Panc1 (cell line): ENCODE measurements at regions not wholly inside any gene's neighbourhood (a gene's known extent, or its start where the extent isn't known, plus 50 kb on each side); places are given as distances from the start of the nearest gene placed in this dataset.

Experiments
- ATAC-seq: fragments of 200-7000 bp; cut with Tn5 transposase; 2 replicates; pipeline ENCODE4 v1.9.1; 2020; ENCODE audit warnings: mild to moderate bottlenecking, moderate library complexity
- BruUV-seq: library from RNA; stranded (reverse); fragments of 400-500 nt; replicated peaks from 2 replicates; lab custom pipeline; 2021; lab: Mats Ljungman, UMichigan
- CTCF ChIA-PET: fragments of 300-600 bp; sonication (Branson Sonifier 250); formaldehyde crosslinking; loops from one replicate; lab custom pipeline; 2022; ENCODE audit warnings: antibody characterized with exemption; lab: Charles Lee
- POLR2A ChIA-PET: fragments of 300-600 bp; sonication (Branson Sonifier 250); formaldehyde crosslinking; loops from one replicate; lab custom pipeline; 2022; ENCODE audit warnings: antibody characterized with exemption; lab: Charles Lee
- DNase-seq: peaks from one replicate; pipeline ENCODE4 v3.0.0-alpha.2; 2010; ENCODE audit warnings: low read depth, low spot score
- H3K27ac ChIP-seq: 2 replicates; pipeline ENCODE4 v1.5.1; 2011; ENCODE audit warnings: mild to moderate bottlenecking, low read length, inconsistent platforms
- H3K27me3 ChIP-seq: fragments of 200-500 bp; sonication (Bioruptor generic); 2 replicates; pipeline ENCODE4 v1.6.0; 2014; ENCODE audit warnings: low read length, inconsistent platforms; ENCODE audit not compliant: control insufficient read depth, insufficient read depth
- H3K36me3 ChIP-seq: fragments of 200-500 bp; sonication (Bioruptor generic); 2 replicates; pipeline ENCODE4 v1.5.1; 2014; ENCODE audit warnings: inconsistent platforms, mild to moderate bottlenecking, low read length, moderate library complexity; ENCODE audit not compliant: control insufficient read depth, insufficient read depth
- H3K4me1 ChIP-seq: 2 replicates; pipeline ENCODE4 v1.5.1; 2011; ENCODE audit warnings: inconsistent platforms, mild to moderate bottlenecking, low read length, moderate library complexity; ENCODE audit not compliant: control insufficient read depth, insufficient read depth
- H3K4me3 ChIP-seq, 2 experiments: 2 replicates each; pipeline ENCODE4 v1.5.1; 2011 to 2012; ENCODE audit warnings: low read depth in 2 of 2, low read length in 2 of 2, mild to moderate bottlenecking in 2 of 2, inconsistent platforms in 1 of 2, moderate library complexity in 1 of 2
- H3K9me3 ChIP-seq: fragments of 200-500 bp; sonication (Bioruptor generic); 2 replicates; pipeline ENCODE4 v1.5.1; 2014; ENCODE audit warnings: low read depth, mild to moderate bottlenecking, inconsistent platforms, low read length, moderate library complexity; ENCODE audit not compliant: control insufficient read depth, insufficient read depth
- CTCF ChIP-seq: fragments of 450-650 bp; IDR thresholded peaks from 2 replicates; pipeline ENCODE4 v1.5.1; 2017; ENCODE audit warnings: mild to moderate bottlenecking
- POLR2AphosphoS5 ChIP-seq: IDR thresholded peaks from 2 replicates; pipeline ENCODE4 v1.6.1; 2012; ENCODE audit warnings: mild to moderate bottlenecking, low read depth, low read length, moderate library complexity
- SIN3A ChIP-seq: IDR thresholded peaks from 2 replicates; pipeline ENCODE4 v1.6.1; 2012; ENCODE audit warnings: low read depth, mild to moderate bottlenecking, low read length, moderate library complexity, borderline replicate concordance; ENCODE audit not compliant: insufficient read depth
- TCF7L2 ChIP-seq: IDR thresholded peaks from 2 replicates; pipeline ENCODE4 v1.6.1; 2011; ENCODE audit warnings: mild to moderate bottlenecking, low read depth, low read length, inconsistent platforms
- in situ Hi-C: cut with HindIII; loops from 2 replicates; pipeline ENCODE4 v1.10.0; 2016; ENCODE audit warnings: low sequenced_read_pairs, low pct_unique_long_range_greater_than_20kb
- intact Hi-C: fragments of 100-400 bp; cut with micrococcal nuclease; formaldehyde crosslinking; loops from one replicate; pipeline ENCODE4 v1.10.0; 2022; ENCODE audit not compliant: unreplicated experiment
- TF ChIP-seq, protein P1 (sequence below), 2 experiments: IDR thresholded peaks; 2 replicates each; pipeline ENCODE4 v1.6.1; 2011 to 2012; ENCODE audit warnings: low read depth in 2 of 2, control low read depth in 1 of 2, low read length in 1 of 2, mild to moderate bottlenecking in 1 of 2, moderate library complexity in 1 of 2; ENCODE audit not compliant: insufficient read depth in 1 of 2

DNA sequence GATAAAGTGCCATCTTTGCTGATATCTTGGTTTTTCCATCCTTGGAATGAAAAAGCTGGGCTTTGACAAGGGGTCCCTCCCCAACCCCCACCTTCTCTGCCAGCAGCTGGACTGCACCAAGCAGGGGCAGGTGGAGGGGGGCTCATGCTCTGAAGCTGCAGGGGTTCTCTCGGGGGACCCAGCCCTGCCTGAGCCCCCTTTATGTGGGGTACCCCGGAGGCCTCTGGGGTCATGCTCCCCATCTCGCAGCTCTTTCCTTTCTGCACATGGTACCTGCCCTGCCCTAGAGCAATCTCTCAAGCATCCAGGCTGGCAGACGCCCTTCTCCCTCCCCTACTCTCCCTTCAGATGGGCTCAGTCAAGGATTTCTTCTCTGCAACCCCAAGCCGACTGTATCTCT is 146.7 kb upstream of the PTPN1 start:
- BruUV-seq = no TSS peak
- Histone ChIP-seq H3K36me3 (no peaks in the 10 kb centered on the region), H3K4me3 (no peak overlapping the region), H3K4me1 (no peaks in the 10 kb centered on the region), H3K27ac (no peak overlapping the region), H3K9me3 (no peaks in the 10 kb centered on the region), H3K27me3 (no peaks in the 10 kb centered on the region)
- DNase-seq (no peak), ATAC-seq (no peak)
- ChIA-PET POLR2A (interaction anchor here (0.6 kb wide), 1 partner anchor 1311 kb away, joined by 7 read pairs; no protein-coding TSS in a partner anchor), CTCF (no interaction called here)
- intact Hi-C loops (no loop called here), in situ Hi-C loops (no loop called here)
- no peak for TF ChIP-seq POLR2AphosphoS5
- no peak for TF ChIP-seq CTCF
- TF ChIP-seq, protein P1, sequence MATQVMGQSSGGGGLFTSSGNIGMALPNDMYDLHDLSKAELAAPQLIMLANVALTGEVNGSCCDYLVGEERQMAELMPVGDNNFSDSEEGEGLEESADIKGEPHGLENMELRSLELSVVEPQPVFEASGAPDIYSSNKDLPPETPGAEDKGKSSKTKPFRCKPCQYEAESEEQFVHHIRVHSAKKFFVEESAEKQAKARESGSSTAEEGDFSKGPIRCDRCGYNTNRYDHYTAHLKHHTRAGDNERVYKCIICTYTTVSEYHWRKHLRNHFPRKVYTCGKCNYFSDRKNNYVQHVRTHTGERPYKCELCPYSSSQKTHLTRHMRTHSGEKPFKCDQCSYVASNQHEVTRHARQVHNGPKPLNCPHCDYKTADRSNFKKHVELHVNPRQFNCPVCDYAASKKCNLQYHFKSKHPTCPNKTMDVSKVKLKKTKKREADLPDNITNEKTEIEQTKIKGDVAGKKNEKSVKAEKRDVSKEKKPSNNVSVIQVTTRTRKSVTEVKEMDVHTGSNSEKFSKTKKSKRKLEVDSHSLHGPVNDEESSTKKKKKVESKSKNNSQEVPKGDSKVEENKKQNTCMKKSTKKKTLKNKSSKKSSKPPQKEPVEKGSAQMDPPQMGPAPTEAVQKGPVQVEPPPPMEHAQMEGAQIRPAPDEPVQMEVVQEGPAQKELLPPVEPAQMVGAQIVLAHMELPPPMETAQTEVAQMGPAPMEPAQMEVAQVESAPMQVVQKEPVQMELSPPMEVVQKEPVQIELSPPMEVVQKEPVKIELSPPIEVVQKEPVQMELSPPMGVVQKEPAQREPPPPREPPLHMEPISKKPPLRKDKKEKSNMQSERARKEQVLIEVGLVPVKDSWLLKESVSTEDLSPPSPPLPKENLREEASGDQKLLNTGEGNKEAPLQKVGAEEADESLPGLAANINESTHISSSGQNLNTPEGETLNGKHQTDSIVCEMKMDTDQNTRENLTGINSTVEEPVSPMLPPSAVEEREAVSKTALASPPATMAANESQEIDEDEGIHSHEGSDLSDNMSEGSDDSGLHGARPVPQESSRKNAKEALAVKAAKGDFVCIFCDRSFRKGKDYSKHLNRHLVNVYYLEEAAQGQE (IDR thresholded peaks at IDR 0.05; ENCODE audit: insufficient read depth in 1 of 2, low read depth in 2 of 2, low read length in 1 of 2) = no peak
- no peak for TF ChIP-seq TCF7L2
- no peak for TF ChIP-seq SIN3A

- H3K36me3 ChIP-seq = no peaks in the 10 kb centered on the region
- no peaks in the 10 kb centered on the region for H3K27me3 ChIP-seq
- BruUV-seq = no TSS peak
- ATAC-seq (no peak), DNase-seq (no peak)
- no peak overlapping the region for H3K4me3 ChIP-seq
- intact Hi-C loops (no loop called here), in situ Hi-C loops (no loop called here)
- no peaks in the 10 kb centered on the region for H3K9me3 ChIP-seq
- ChIA-PET POLR2A (no interaction called here), CTCF (no interaction called here)
- H3K27ac ChIP-seq = no peak overlapping the region
- no peaks in the 10 kb centered on the region for H3K4me1 ChIP-seq
- TF ChIP-seq CTCF = no peak
- TF ChIP-seq, protein P1 (IDR thresholded peaks at IDR 0.05; ENCODE audit: insufficient read depth in 1 of 2, low read depth in 2 of 2, low read length in 1 of 2) = no peak
- TF ChIP-seq SIN3A = no peak
- no peak for TF ChIP-seq POLR2AphosphoS5
- TF ChIP-seq TCF7L2 = no peak
Measured at GRCh38 chr20:50364542-50364941, 145.6 kb upstream of the PTPN1 start.
